GM19438 (cell line): ENCODE measurements at regions not wholly inside any gene's neighbourhood (a gene's known extent, or its start where the extent isn't known, plus 50 kb on each side); places are given as distances from the start of the nearest gene placed in this dataset.
A peak's percentile ranks its signal among the peaks of the same experiment; 100 is the strongest.
"Not testable (repeated sequence)": the region's sequence is repeated elsewhere in the genome, so short reads cannot be mapped to it uniquely, and the experiment has no call there.

Experiments used
- ATAC-seq: cut with Tn5 transposase; IDR thresholded peaks from one replicate; pipeline ENCODE4 v1.9.1; 2021; ENCODE audit warnings: low read depth; ENCODE audit not compliant: unreplicated experiment

DNA sequence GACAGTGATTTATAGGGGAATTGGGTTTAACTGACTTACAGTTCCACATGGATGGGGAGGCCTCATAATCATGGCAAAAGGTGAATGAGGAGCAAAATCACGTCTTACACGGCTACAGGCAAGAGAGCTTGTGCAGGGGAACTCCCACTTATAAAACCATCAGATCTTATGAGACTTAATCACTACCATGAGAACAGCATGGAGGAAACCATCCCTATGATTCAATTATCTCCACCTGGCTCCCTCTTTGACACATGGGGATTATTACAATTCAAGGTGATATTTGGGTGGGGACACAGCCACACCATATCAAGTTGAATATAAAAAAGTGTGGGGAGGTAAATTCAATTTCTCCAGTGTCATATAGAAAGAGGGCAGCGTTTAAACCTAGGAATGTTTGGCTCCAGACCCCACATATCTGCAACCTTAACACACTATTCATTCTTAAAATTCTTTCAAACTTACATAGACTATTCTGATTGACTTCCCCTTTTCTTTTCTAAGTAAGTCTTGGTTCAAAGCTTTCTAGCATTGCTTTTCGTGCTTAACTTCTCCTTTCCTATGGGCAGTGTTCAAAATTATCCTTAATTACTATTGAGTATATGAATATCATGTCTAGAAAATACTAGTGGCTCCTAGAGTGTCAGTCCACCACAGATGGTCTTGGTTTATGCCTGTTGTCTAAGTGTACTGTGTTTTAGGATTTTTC is 446.7 kb upstream of the GBE1 start:
- ATAC-seq: no peak

DNA sequence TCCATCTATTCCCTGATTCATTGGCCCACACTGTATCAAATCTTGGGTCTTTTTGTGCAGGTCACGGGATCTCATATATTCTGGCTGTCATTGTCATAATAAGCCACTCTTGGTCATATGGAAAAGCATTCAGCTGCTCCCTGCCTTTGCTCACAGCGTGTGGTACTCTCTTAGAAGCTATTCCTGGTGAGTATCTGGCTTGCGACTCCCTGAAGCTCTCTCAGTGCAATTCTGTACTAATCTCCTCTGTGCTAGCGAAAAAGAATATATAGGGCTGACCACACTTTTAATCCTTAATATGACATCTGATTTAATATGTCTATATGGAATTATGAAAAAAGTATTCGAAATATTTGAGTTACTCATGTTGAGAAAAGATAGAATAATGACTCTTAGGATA is 440.8 kb upstream of the GBE1 start:
- no peak for ATAC-seq

DNA sequence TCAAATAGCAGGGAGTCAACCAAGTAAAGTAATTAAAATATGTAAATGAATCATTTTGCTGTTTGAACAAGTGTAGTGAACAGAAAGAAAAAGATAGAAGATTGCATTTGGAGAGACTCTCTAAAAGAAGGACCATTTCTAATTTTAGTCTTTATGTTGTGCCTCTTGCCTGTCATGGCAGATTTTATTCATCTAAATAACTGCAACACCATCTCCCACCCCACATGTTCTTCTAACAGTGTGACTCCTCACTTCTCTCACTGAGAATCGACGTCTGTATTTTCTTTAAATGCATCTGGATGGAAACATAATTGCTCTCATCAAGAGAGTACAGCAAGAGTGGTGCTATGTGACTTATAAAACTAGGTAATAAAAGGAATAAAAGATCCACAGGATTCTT is 439.9 kb upstream of the GBE1 start:
- no peak for ATAC-seq

DNA sequence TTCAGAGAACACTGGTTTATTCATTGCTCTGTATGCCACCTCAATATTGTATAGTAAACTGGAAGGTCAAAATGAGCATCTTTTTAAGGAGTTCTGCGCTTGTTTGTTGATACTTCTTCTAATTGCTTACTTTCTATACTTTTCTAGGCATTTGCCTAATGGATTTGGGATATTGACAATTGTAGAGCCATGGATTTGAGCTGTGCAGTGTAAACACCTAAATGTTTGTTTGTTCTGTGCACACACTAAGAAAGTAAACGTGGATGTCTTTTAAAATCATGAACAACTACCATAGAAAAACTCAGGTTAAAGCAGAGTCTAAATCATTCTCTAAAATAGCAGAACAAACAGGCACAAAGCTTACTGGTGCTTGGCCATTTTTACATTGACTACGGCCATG is 436.6 kb upstream of the GBE1 start:
- no peak for ATAC-seq

DNA sequence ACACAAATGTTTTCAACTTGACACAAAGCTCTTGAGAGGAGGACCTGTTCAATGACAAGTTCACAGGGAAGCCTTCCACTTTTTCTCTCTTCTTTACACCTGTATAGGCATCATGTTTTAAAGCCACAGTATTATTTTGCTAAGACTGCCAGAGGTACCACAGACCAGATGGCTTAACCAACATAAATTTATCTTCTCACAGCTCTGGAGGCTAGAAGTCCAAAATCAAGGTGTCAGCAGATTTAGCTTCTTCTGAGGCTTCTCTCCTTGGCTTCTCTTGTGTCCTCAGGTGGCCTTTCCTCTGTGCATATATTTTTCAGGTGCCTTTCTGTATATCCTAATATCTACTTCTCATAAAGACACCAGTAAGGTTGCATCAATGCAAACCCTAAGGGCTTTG is 435.2 kb upstream of the GBE1 start:
- ATAC-seq: no peak

DNA sequence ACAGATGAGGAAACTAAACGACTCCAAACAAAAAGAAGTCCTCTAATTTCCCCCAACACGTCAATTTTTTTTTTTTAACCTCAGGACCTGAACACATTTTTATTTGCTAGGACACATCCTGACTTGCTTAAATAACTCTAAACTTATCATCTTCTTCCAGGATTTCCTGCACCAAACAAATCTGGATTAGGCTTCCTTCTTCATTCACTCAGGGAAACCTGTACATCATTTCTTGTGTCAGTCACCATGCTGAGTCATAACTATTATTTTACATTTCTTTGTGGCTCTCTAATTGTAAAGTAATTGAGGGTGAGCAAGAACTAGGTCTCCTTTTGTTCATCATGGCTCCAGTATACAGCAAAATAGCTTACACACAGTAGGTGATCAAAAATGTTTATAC is 433.4 kb upstream of the GBE1 start:
- ATAC-seq: no peak

DNA sequence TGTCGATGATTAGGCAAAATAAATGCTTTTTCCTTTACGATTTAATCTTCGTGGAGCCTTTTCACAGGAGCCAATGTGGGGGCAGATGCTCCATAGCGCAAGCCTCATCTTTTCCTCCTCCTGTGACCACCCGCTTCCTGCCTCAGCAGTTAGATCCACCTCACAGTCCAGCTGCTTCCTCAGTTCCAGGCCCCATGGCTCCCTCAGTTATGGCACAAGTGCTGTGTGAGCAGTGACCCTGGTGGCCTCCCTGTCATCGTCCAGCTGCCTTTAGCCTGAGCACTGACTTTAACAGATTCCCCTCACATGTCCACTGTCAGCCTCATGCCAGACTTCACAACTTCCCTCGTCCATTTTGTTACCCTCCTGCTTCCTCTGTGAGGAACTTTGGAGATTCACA is 424.6 kb upstream of the GBE1 start:
- ATAC-seq: no peak

DNA sequence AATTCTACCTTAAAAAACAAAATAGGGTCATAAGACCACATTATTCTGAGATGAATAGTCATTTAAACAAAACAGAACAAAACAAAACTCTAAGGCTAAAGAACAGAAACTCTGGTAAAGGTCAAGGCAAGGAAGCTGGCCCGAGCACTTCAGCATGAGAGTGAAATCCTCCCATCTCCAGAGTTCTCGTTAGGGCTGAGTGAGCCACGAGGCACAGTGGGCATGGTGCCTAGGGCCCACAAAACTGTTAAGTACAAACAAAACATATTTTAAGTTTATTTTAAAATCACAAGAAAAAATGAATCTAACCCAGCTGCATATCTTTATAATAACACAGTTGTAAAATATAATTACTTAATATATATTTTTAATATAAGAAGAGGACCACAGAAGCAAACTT is 417.8 kb upstream of the GBE1 start:
- no peak for ATAC-seq

DNA sequence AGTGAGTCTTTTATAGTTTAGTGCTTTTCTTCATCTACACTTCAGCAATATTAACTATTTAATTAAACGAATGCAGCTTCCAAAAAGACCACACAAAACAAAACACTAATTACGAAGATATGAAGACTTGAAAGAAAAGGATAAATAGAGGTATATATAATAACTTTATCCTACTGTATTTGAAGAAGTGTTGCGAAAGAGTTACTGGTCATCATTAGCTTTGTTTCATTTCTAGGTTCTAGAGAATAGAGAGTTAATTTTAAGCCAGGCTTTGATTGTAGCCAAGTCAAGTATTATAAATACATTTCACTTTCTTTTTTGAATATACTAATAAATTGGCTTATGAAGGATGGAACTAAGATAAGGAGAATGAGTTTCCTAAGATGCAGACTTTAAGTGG is 416.8 kb upstream of the GBE1 start:
- no peak for ATAC-seq

DNA sequence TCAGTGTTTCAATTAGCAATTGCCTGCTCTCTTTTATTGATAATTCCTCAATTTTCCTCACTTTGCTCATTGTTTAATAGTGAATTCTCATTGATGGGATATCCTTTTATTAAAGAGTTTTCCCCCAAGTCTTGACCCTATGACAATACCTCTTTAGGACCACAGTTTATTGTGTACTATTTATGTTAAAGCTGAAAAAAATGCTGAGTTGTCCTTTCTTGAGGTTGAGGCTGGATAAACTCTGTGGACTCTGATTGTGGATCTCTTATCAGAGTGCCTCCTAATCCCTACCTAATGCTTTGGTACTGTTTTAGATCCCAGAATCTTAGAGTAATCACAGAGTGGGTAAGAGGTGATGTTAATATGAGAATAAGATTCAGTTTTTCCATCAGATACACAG is 416.3 kb upstream of the GBE1 start:
- ATAC-seq: no peak

DNA sequence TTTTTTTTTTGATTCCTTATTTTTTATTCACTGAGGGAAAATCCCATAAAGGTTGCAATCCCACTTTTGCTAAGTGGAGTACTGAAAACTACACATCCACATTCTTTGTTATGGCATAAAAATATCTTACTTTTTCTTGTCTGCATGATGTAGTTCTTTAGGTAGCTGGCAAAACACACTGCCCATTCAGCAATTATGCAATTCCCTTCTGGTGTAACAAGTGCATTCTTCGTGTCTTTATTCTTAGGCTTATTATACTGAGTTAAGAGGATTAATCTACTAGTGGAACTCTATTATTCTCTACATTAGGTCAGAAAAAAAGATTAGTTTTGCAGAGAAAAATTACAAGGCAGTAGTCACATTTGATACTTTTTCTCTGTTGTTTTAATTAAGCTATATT is 403.8 kb upstream of the GBE1 start:
- ATAC-seq: no peak

DNA sequence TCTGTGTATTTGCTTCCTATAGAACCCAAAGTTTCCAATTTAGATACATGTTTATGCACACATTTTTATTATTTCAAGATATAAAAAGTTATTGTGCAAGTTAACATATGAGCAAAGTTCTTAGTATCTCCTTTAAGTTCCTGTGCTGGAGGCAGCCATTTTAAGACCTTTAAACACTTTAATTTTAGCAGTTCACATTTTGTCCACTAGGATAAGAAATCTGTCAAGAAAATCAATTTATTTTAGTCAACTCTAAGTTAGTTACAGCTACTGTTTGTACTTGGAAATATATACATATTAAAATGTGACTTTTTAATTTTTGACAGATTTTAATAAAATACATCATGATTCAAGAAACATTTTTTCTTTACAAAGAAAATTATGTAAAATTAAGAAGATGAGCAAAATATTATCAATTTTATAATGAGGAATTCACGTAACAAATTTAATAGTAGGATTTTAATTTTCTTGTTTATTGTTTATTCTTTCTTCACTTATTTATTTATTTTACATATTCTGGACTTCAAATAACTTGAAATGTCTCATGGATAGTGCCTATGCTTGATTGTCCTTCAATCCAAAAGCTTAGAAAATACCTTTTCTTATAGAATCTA is 402.6 kb upstream of the GBE1 start:
- no peak for ATAC-seq

DNA sequence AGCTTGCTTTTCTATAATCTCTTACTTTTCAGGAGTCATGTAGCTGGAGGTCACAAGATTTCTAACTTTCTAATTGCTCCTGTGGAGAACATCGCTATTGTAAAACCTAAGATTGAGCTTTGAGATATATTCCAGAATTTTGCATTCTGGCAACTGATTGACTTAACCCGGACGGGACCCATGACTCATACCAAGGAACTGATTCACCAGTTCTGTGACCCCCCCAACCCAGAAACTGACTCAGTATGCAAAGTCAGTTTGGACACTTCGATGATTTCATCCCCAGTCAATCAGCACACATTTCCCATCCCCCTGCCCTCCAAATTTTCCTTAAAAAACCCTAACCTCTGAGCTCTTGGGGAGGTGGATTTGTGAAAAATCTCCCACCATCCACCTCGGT is 396.5 kb upstream of the GBE1 start:
- no peak for ATAC-seq

DNA sequence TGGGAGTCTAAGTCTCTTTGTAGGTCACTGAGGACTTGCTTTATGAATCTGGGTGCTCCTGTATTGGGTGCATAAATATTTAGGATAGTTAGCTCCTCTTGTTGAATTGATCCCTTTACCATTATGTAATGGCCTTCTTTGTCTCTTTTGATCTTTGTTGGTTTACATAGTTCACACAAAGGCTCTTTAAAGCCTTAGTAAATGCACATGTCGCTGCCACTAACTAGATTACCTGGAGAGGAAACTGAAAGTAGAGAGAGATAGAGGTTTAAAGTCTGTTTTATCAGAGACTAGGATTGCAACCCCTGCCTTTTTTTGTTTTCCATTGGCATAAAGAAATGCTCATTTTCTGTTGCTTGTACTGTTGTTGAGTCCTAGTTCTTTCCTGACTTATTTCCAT is 392.4 kb upstream of the GBE1 start:
- not testable (repeated sequence) for ATAC-seq

DNA sequence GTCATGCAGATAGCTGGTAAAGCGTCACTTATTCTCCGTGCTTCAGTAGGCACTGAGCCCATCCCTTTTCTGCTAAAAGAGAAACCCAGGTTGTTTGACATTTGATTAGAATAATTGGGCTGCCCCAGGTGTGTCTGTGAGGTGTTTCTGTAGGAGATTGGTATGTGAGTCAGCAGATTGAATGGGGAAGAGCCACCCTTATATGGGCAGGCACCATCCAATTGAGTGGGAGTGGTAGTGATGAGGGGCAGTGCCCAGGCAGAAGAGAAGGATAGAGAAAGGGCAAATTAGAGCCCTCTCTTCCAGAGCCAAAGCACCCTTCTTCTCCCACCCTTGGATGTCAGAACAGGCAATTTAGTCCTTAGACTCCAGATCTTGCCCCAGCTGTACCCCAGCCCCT is 384.3 kb upstream of the GBE1 start:
- no peak for ATAC-seq

DNA sequence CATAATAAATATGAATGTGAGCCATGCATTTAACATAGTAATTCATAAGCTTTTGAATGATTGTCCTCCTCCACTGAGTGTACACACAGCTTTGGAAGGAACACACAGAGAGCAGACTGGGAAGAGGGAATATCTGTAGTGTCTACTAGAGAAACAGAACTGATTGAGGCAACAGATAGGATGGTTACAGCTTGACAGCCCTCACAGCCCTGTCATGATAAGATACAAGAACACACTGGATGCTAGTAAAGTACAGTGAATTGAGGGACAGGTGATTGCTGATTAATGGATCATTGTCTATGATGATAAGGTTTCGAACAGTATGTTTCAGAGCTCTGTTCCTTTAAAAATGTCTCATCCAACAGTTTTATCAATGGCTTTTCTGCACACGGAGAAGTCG is 383.4 kb upstream of the GBE1 start:
- no peak for ATAC-seq

DNA sequence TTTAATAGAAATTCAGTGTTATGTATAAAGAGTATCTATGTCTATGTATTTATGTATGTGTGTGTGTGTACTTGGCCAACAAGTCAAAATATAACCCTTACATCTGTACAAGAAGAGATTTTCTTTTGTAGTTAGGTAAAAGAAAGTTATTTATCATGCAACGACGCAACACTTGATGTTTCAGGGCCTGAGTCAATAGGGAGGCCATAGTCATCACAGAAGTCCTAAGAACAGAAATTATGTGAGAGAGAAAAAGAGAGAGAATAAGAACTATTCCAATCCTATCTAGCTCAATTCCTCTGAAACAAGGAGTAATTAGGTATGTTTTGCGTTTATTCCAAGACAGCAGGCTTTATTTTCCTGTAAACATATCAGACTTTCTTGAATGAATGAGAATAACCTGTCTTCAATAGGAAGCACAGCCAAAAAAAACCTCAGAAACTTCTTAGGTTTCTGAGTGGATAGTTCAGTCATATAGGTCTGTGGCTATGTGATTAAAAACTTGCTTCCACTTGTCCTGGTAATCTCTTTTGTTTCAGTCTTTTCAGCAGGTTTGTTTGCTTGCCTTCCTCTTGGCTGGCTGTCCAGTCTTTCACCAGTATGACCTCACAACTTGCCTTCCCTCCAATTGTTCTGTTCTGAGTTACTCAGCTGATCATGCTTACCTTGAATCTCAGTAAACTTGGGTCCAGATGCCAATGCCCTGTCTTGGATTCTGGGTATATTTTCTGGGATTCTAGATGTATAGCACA is 382.4 kb upstream of the GBE1 start:
- ATAC-seq: no peak

DNA sequence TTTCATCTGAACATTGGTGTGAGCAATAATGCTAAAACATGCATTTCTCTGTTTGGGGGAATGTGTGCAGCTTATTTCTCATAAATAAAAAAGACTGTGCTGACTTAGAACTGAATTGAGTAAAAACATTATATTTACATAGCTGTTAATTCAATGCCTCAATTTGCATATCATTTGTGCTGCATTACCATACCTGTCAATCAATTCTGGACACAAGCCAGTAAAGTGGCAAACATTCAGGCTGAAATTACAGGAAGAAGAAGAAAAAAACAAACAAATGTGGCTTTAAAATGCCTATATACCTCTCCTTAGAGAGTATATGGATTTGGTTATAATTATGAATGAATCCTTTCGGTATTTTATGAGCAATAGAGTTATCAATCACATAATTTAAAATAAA is 380.1 kb upstream of the GBE1 start:
- no peak for ATAC-seq

DNA sequence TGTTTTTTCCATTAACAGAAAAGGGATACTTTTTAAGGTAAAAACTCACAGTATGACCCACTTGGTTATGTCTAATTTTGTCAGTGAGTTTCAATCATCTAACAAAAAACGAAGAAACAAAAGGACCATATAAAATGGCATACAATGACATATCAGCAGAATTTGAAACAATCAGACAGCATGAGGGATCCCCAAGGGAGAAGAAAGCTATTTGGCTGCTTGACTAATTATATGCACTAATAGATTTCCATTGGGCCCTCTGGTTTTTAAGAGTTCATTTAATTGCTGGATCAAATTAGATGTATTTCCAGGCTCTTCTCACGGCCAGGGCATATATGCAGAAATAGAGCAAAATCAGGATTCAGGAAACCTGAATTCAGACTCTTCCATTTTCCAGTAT is 376.4 kb upstream of the GBE1 start:
- ATAC-seq: no peak

DNA sequence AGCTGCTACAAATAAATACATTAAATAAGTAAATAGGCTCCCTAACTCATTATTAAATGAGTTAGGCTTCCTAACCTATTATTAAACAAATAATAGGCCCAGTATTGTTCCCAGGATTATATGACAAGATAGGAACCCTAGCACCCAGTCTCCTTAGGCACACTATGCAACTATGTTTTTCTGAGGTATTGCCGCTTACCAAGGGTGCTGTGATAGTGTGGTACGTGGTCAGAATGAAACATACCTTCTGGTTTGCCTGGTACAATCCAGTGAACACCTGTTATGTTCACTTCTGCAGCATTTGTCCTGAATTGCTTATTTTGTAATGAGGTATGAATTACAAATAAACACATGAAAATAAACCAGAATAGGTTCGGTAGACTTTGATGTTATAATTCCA is 375.6 kb upstream of the GBE1 start:
- ATAC-seq: no peak

DNA sequence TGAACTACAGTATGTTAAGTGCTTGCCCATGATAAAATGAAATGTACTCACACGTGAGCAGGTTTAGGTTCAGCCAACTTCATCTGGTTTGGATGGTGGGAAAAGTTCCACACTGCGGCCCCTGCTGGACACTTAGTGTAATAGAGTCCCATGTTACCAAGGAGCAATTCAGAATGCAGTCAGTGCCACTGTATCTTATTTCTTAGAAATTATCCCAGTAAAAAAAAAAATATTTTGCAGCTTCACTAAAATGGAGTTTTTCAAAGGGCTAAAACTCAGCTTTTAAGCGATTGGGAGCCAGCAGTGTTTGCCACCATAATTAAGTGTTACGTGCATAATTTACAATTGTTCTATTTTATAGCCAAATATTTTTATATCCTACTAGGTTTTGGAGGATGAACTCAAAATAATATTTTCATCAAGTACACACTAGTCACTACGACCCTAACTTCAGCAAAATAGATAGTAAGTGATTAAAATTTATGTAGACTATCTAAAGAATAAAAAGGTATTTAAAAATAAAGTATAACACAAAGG is 371.7 kb upstream of the GBE1 start:
- peak; percentile 86 for ATAC-seq
